Kidney epithelial cell (primary cell): ENCODE measurements at regions not wholly inside any gene's neighbourhood (a gene's known extent, or its start where the extent isn't known, plus 50 kb on each side); places are given as distances from the start of the nearest gene placed in this dataset.

ENCODE experiments used
- DNase-seq: peaks from one replicate; pipeline ENCODE4 v3.0.0-alpha.2; 2010; ENCODE audit warnings: low read depth
- H3K27me3 ChIP-seq: 2 replicates; pipeline ENCODE4 v1.6.0; 2011; ENCODE audit warnings: low read length; ENCODE audit not compliant: control insufficient read depth, insufficient read depth
- H3K36me3 ChIP-seq: 2 replicates; pipeline ENCODE4 v1.5.1; 2011; ENCODE audit warnings: low read length; ENCODE audit not compliant: control insufficient read depth, insufficient read depth
- H3K4me3 ChIP-seq: 2 replicates; pipeline ENCODE4 v1.5.1; 2011; ENCODE audit warnings: low read depth, mild to moderate bottlenecking, control low read depth, low read length
- TF ChIP-seq, protein P1 (sequence below): IDR thresholded peaks from 2 replicates; pipeline ENCODE4 v1.5.1; 2011; ENCODE audit warnings: mild to moderate bottlenecking, moderate library complexity, low read length, control low read depth, inconsistent platforms; ENCODE audit not compliant: insufficient read depth, poor library complexity, severe bottlenecking

- TF ChIP-seq, protein P1, sequence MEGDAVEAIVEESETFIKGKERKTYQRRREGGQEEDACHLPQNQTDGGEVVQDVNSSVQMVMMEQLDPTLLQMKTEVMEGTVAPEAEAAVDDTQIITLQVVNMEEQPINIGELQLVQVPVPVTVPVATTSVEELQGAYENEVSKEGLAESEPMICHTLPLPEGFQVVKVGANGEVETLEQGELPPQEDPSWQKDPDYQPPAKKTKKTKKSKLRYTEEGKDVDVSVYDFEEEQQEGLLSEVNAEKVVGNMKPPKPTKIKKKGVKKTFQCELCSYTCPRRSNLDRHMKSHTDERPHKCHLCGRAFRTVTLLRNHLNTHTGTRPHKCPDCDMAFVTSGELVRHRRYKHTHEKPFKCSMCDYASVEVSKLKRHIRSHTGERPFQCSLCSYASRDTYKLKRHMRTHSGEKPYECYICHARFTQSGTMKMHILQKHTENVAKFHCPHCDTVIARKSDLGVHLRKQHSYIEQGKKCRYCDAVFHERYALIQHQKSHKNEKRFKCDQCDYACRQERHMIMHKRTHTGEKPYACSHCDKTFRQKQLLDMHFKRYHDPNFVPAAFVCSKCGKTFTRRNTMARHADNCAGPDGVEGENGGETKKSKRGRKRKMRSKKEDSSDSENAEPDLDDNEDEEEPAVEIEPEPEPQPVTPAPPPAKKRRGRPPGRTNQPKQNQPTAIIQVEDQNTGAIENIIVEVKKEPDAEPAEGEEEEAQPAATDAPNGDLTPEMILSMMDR, result no peak
These were observed 391.0 kb downstream of the CDH2 start for GRCh38 chr18:27785815-27786471.

GRCh38 chr18:27780061-27780745 lies 396.7 kb downstream of the CDH2 start:
- DNase-seq, result no peak
- no peaks in the 10 kb centered on the region for H3K27me3 ChIP-seq
- H3K4me3 ChIP-seq, result no peak overlapping the region
- TF ChIP-seq, protein P1, result no peak
- H3K36me3 ChIP-seq, result no peaks in the 10 kb centered on the region

More at GRCh38 chr18:27785815-27786471, 391.0 kb downstream of the CDH2 start:
- Histone ChIP-seq H3K27me3 (no peaks in the 10 kb centered on the region), H3K4me3 (no peak overlapping the region), H3K36me3 (no peaks in the 10 kb centered on the region)
- DNase-seq, result no peak

- TF ChIP-seq, protein P1, result no peak
- Histone ChIP-seq H3K27me3 (no peaks in the 10 kb centered on the region), H3K36me3 (no peaks in the 10 kb centered on the region), H3K4me3 (no peak overlapping the region)
- no peak for DNase-seq
These were observed 398.0 kb downstream of the CDH2 start for GRCh38 chr18:27778925-27779324.

DNA sequence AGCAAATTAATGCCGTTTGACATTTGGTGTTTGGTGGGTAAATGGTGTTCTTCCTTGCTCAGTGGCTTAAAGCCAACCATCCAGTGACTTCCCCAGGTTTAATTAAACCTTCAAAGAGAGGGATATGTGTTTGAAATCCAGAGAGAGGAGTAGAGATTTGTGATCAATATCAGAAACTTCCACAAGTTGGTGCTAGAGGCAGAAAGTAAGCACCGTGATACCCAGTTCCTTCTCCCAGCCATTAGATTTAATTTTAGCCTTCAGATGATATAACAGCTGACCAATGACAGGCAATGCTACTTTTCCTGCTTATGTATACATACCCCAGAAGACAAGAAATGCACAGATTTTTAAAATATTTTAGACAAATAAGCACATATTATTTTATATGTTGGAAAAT lies 398.5 kb downstream of the CDH2 start:
- Histone ChIP-seq H3K4me3 (no peak overlapping the region), H3K36me3 (no peaks in the 10 kb centered on the region), H3K27me3 (no peaks in the 10 kb centered on the region)
- no peak for DNase-seq
- TF ChIP-seq, protein P1, result peak; percentile 61

DNA sequence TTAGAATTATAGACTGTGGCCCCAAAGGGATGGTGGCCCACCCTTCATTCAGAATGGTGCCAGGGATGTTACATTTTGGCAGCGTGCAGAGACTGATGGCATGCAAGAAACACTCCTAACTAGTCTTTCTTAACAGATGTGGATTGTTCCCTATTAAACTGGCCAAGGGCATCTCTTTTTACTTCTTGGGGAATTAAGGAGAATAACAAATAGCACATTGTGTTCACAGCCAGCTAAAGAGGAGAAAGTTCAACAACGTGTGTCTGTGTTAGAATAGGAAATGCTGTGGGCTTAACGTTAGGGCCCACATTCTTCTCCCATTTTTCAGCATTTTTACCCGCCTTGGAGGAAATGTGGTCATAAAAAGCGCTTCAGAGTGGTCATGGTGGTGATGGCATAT lies 404.8 kb downstream of the CDH2 start:
- TF ChIP-seq, protein P1, result no peak
- no peaks in the 10 kb centered on the region for H3K36me3 ChIP-seq
- H3K27me3 ChIP-seq, result no peaks in the 10 kb centered on the region
- no peak for DNase-seq
- no peak overlapping the region for H3K4me3 ChIP-seq
